Parathyroid adenoma (tissue), 2 donors: ENCODE measurements at regions not wholly inside any gene's neighbourhood (a gene's known extent, or its start where the extent isn't known, plus 50 kb on each side); places are given as distances from the start of the nearest gene placed in this dataset.

Source experiments
- H2AFZ ChIP-seq: fragments of 300-600 bp; sonication (generic); one replicate; pipeline ENCODE4 v1.7.0; 2017; ENCODE audit warnings: antibody characterized with exemption, mild to moderate bottlenecking
- H3K27ac ChIP-seq: fragments of 300-600 bp; sonication (generic); one replicate; pipeline ENCODE4 v1.7.0; 2017
- H3K27me3 ChIP-seq: fragments of 300-600 bp; sonication (generic); one replicate; pipeline ENCODE4 v1.7.0; 2017; ENCODE audit warnings: low read length; ENCODE audit not compliant: control insufficient read depth, insufficient read depth
- H3K36me3 ChIP-seq: fragments of 300-600 bp; sonication (generic); one replicate; pipeline ENCODE4 v1.7.0; 2017; ENCODE audit warnings: low read length; ENCODE audit not compliant: control insufficient read depth, insufficient read depth
- H3K4me1 ChIP-seq: fragments of 300-600 bp; sonication (generic); one replicate; pipeline ENCODE4 v1.7.0; 2017; ENCODE audit warnings: control low read depth
- H3K4me2 ChIP-seq: fragments of 300-600 bp; sonication (generic); one replicate; pipeline ENCODE4 v1.7.0; 2017; ENCODE audit warnings: low read length
- H3K4me3 ChIP-seq: fragments of 300-600 bp; sonication (generic); one replicate; pipeline ENCODE4 v1.7.0; 2017; ENCODE audit warnings: low read depth, low read length
- H3K79me2 ChIP-seq: fragments of 300-600 bp; sonication (generic); one replicate; pipeline ENCODE4 v1.7.0; 2017; ENCODE audit warnings: control low read depth
- H3K9ac ChIP-seq: fragments of 300-600 bp; sonication (generic); one replicate; pipeline ENCODE4 v1.7.0; 2017; ENCODE audit warnings: mild to moderate bottlenecking
- H3K9me3 ChIP-seq: fragments of 300-600 bp; sonication (generic); one replicate; pipeline ENCODE4 v1.7.0; 2017; ENCODE audit warnings: low read length; ENCODE audit not compliant: control insufficient read depth
- TF ChIP-seq, protein P1 (sequence below): fragments of 300-600 bp; sonication (generic); IDR thresholded peaks from one replicate; pipeline ENCODE4 v1.7.0; 2017; ENCODE audit warnings: antibody characterized with exemption, mild to moderate bottlenecking
- donor health status: primary hyperparathyroidism.

DNA sequence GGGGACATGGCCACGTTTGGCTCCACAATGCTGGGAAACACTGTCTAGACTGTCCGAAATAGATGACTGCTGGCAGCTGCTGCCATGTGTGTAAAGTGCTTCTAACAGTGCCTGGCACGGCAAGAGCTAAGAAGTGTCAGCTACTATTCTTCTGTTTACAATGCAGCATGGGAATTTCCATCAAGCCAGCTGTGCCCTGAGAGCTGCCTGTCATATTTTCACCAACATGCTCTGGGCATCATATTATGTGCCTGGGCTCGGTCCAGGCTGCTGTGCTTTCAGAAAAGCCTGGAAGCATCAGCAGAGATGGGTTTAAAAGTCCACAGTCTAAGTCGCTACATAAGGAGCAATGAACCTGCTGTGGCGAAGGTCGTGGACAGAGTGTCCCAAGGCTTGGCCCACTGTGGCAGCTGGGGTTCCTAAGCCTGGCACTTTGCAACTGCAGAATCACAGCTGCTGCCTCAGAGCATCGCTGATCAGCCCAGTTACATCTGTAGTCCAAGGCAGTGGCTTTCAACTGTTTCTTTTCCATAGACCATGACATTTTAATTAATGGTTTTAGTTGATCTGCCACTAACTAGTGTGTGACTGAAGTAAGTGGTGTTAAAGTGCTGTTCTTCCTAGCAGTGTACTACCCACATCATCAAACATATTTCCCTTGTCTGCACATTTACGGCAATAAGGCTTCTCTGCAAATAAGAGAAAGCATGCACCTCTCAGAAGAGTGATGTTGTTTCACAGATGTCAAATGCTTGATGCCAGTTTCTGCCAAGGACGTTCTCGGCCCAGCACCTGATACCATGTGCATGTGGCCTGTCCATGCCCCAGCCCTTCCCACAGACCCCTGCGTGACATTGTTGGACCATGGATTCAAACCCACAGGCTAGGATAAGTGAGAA lies 95.7 kb upstream of the C1QTNF9B start:
- Histone ChIP-seq H3K79me2 (peaks cover 14% of the 10 kb centered on the region), H3K4me2 (no peak overlapping the region), H3K9me3 (no peaks in the 10 kb centered on the region), H3K27ac (no peak overlapping the region), H2AFZ (no peak overlapping the region), H3K27me3 (no peaks in the 10 kb centered on the region), H3K9ac (no peak overlapping the region), H3K4me1 (peaks cover 25% of the 10 kb centered on the region), H3K36me3 (no peaks in the 10 kb centered on the region), H3K4me3 (no peak overlapping the region)
- TF ChIP-seq, protein P1, sequence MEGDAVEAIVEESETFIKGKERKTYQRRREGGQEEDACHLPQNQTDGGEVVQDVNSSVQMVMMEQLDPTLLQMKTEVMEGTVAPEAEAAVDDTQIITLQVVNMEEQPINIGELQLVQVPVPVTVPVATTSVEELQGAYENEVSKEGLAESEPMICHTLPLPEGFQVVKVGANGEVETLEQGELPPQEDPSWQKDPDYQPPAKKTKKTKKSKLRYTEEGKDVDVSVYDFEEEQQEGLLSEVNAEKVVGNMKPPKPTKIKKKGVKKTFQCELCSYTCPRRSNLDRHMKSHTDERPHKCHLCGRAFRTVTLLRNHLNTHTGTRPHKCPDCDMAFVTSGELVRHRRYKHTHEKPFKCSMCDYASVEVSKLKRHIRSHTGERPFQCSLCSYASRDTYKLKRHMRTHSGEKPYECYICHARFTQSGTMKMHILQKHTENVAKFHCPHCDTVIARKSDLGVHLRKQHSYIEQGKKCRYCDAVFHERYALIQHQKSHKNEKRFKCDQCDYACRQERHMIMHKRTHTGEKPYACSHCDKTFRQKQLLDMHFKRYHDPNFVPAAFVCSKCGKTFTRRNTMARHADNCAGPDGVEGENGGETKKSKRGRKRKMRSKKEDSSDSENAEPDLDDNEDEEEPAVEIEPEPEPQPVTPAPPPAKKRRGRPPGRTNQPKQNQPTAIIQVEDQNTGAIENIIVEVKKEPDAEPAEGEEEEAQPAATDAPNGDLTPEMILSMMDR, result no peak

DNA sequence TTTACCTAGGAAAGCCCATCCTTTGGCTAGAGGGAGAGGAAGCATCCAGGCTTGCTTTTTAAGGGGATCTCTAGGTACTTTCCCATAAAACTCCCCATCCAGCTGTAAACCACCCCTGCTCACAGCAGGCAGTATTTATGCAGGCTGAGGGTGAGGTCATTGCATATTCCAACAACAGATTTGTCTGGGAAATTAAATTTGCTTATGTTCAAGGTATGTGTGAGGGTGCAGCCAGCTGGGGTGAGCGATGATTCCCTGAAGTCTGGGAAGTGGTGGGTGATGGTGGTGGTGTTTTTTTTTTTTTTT lies 96.3 kb upstream of the C1QTNF9B start:
- Histone ChIP-seq H3K4me3 (no peak overlapping the region), H2AFZ (no peak overlapping the region), H3K27me3 (no peaks in the 10 kb centered on the region), H3K36me3 (no peaks in the 10 kb centered on the region), H3K9ac (no peak overlapping the region), H3K27ac (no peak overlapping the region), H3K79me2 (peaks cover 14% of the 10 kb centered on the region), H3K4me1 (peaks cover 25% of the 10 kb centered on the region), H3K9me3 (no peaks in the 10 kb centered on the region), H3K4me2 (no peak overlapping the region)
- TF ChIP-seq, protein P1, result no peak

DNA sequence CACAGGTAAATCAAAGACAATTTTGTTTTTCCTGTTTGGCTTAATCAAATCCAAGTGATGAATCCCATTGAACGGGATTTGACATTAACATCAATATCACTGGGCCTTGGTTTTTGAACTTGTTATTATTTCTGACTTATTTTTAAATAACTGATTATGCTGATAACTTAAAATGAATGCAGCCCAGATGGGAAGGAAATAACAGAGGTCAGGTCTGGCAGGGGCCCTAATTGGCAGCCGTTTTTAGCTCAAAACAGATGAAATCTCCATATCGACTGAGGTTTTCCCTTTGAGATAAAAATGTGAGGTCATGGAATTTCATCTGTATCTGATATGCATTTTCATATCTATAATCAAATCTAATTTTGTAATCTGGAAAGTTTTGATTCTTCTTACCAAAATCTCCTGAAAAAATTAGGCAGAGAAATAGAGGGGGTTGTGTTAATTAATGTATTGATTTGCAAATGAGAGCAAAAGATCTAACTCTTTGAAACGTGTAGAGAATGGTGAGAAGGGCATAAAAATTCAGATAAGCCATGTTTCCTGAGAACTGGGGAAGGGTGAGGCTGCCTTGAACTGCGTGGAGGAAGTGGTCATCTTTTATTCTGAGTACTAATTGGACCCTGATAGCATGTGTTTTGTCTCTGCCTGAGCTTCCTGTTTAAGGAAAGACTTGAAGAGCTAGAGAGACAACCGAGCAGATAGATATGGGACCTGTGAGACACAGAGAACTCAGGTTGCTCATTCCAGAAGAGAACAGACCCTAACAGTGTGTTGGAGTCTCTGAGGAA lies 98.2 kb upstream of the C1QTNF9B start:
- Histone ChIP-seq H3K27ac (peak overlapping the region; percentile 16), H2AFZ (no peak overlapping the region), H3K4me3 (no peak overlapping the region), H3K4me1 (peaks cover 14% of the 10 kb centered on the region), H3K36me3 (no peaks in the 10 kb centered on the region), H3K9ac (no peak overlapping the region), H3K79me2 (peaks cover 11% of the 10 kb centered on the region), H3K27me3 (no peaks in the 10 kb centered on the region), H3K4me2 (peak overlapping the region; percentile 2), H3K9me3 (no peaks in the 10 kb centered on the region)
- TF ChIP-seq, protein P1, result no peak

DNA sequence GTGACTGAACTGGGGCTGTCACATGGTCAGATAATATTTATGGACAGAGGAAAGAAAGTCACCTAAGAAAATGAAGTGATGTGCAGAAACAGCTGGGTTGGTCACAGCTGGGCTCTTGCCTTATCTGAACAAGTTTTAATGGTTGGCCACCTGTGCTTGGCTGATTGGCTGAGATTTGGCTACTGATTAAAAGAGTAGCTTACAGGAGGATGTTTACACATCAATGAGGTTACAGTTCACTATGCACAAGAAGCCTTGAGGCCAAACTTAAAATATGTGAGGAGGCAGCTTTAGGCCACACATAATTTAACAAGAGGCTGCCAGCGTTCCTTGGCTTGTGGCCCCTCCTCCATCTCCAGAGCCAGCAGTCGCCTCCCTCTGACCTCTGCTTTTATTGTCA lies 99.2 kb upstream of the C1QTNF9B start:
- no peaks in the 10 kb centered on the region for H3K36me3 ChIP-seq
- H3K27me3 ChIP-seq, result no peaks in the 10 kb centered on the region
- no peak overlapping the region for H3K4me3 ChIP-seq
- H3K4me2 ChIP-seq, result no peak overlapping the region
- H3K79me2 ChIP-seq, result peaks cover 11% of the 10 kb centered on the region
- no peak overlapping the region for H3K9ac ChIP-seq
- H3K9me3 ChIP-seq, result no peaks in the 10 kb centered on the region
- TF ChIP-seq, protein P1, result no peak
- peak overlapping the region; percentile 16 for H3K27ac ChIP-seq
- no peak overlapping the region for H2AFZ ChIP-seq
- peaks cover 11% of the 10 kb centered on the region for H3K4me1 ChIP-seq
